NCI-H146 treated with DMSO at 0.1 percent for 48 hours (cell line): ENCODE measurements at regions not wholly inside any gene's neighbourhood (a gene's known extent, or its start where the extent isn't known, plus 50 kb on each side); places are given as distances from the start of the nearest gene placed in this dataset.

ENCODE experiments used
- DNase-seq: peaks from one replicate; lab custom pipeline; 2025; ENCODE audit not compliant: unreplicated experiment; lab: John Stamatoyannopoulos, UW

GRCh38 chr1:213669964-213670691 lies 317.6 kb upstream of the PROX1 start:
- DNase-seq, result peak; percentile 93

- no peak for DNase-seq
Measured at GRCh38 chr1:213670692-213671023, 317.1 kb upstream of the PROX1 start.

GRCh38 chr1:213675043-213675442 lies 312.7 kb upstream of the PROX1 start:
- DNase-seq, result no peak

GRCh38 chr1:213676736-213677135 lies 311.0 kb upstream of the PROX1 start:
- DNase-seq, result no peak

GRCh38 chr1:213678348-213678747 lies 309.4 kb upstream of the PROX1 start:
- no peak for DNase-seq

- DNase-seq, result no peak
Measured at GRCh38 chr1:213678753-213679152, 309.0 kb upstream of the PROX1 start.

- DNase-seq, result no peak
Measured at GRCh38 chr1:213679153-213679552, 308.6 kb upstream of the PROX1 start.

GRCh38 chr1:213680677-213681325 lies 307.0 kb upstream of the PROX1 start:
- no peak for DNase-seq

- no peak for DNase-seq
Measured at GRCh38 chr1:213681788-213682340, 305.9 kb upstream of the PROX1 start.

- no peak for DNase-seq
Measured at GRCh38 chr1:213683529-213683928, 304.2 kb upstream of the PROX1 start.

GRCh38 chr1:213684454-213684853 lies 303.3 kb upstream of the PROX1 start:
- DNase-seq, result no peak

- no peak for DNase-seq
Measured at GRCh38 chr1:213685992-213686582, 301.7 kb upstream of the PROX1 start.

GRCh38 chr1:213686983-213687382 lies 300.8 kb upstream of the PROX1 start:
- DNase-seq, result no peak

- DNase-seq, result no peak
Measured at GRCh38 chr1:213687832-213688231, 299.9 kb upstream of the PROX1 start.

GRCh38 chr1:213688655-213689054 lies 299.1 kb upstream of the PROX1 start:
- DNase-seq, result no peak

GRCh38 chr1:213689260-213689659 lies 298.5 kb upstream of the PROX1 start:
- no peak for DNase-seq

GRCh38 chr1:213690341-213690917 lies 297.3 kb upstream of the PROX1 start:
- DNase-seq, result no peak

- DNase-seq, result no peak
Measured at GRCh38 chr1:213692321-213692720, 295.5 kb upstream of the PROX1 start.

GRCh38 chr1:213693864-213694263 lies 293.9 kb upstream of the PROX1 start:
- DNase-seq, result peak; percentile 57

GRCh38 chr1:213697192-213697802 lies 290.5 kb upstream of the PROX1 start:
- DNase-seq, result no peak

- DNase-seq, result no peak
Measured at GRCh38 chr1:213698092-213698702, 289.6 kb upstream of the PROX1 start.
